A549 (cell line): ENCODE measurements at regions not wholly inside any gene's neighbourhood (a gene's known extent, or its start where the extent isn't known, plus 50 kb on each side); places are given as distances from the start of the nearest gene placed in this dataset.

Experiments used
- ATAC-seq, 2 experiments: fragments of 200-7000 bp in 1 of 2; fragments of >200 bp in 1 of 2; cut with Nextera tagmentation in 1 of 2; cut with Tn5 transposase in 1 of 2; 3 replicates each; pipeline versions ENCODE4 v1.8.0 to v1.9.1; 2018 to 2020; ENCODE audit warnings: mild to moderate bottlenecking in 1 of 2, moderate library complexity in 1 of 2
- CTCF ChIA-PET: fragments of 300-600 bp; sonication (Branson Sonifier 250); formaldehyde crosslinking; extraction: SDS; loops from one replicate; lab custom pipeline; 2021; ENCODE audit warnings: antibody characterized with exemption, inconsistent platforms; lab: Yijun Ruan, JAX
- POLR2A ChIA-PET: fragments of 350-600 bp; formaldehyde crosslinking; extraction: SDS; loops from one replicate; lab custom pipeline; 2021; ENCODE audit warnings: antibody characterized with exemption, inconsistent platforms; lab: Yijun Ruan, JAX
- DNase-seq, 2 experiments: peaks; one replicate each; pipeline versions ENCODE4 v3.0.0 to v3.0.0-alpha.2; 2011 to 2016; ENCODE audit warnings: low read depth in 1 of 2, low spot score in 1 of 2
- FAIRE-seq: peaks from 2 replicates; lab custom pipeline; 2011; peaks lifted over from hg19 to GRCh38; lab: Jason Lieb, UNC
- H3K27ac ChIP-seq, 2 experiments: fragments of >200 bp; sonication (Bioruptor Twin); formaldehyde crosslinking; 3 replicates each; pipeline ENCODE4 v1.5.1; 2016 to 2017
- H3K4me1 ChIP-seq: fragments of >200 bp; sonication (Bioruptor Twin); formaldehyde crosslinking; 3 replicates; pipeline ENCODE4 v1.6.1; 2016
- H3K4me2 ChIP-seq: fragments of >200 bp; sonication (Bioruptor Twin); formaldehyde crosslinking; 3 replicates; pipeline ENCODE4 v1.6.1; 2016
- H3K4me3 ChIP-seq: fragments of >200 bp; sonication (Bioruptor Twin); formaldehyde crosslinking; 3 replicates; pipeline ENCODE4 v1.5.1; 2016
- H3K9me3 ChIP-seq: fragments of >200 bp; sonication (Bioruptor Twin); formaldehyde crosslinking; 3 replicates; pipeline ENCODE4 v1.6.1; 2016
- BHLHE40 ChIP-seq: IDR thresholded peaks from 2 replicates; pipeline ENCODE4 v1.6.1; 2012; ENCODE audit warnings: low read depth, low read length, inconsistent platforms
- CHD2 ChIP-seq: fragments of 150-350 bp; IDR thresholded peaks from 2 replicates; pipeline ENCODE4 v1.6.1; 2014; ENCODE audit warnings: low read length; ENCODE audit not compliant: partially characterized antibody
- CHD4 ChIP-seq: fragments of 200-600 bp; sonication (generic); IDR thresholded peaks from 2 replicates; pipeline ENCODE4 v1.6.1; 2016; ENCODE audit warnings: antibody characterized with exemption, mild to moderate bottlenecking, borderline replicate concordance
- ESRRA ChIP-seq: fragments of 150-350 bp; IDR thresholded peaks from 2 replicates; pipeline ENCODE4 v1.6.1; 2014; ENCODE audit warnings: mild to moderate bottlenecking, low read length, borderline replicate concordance
- FOSL2 ChIP-seq, 2 experiments: fragments of 450-650 bp in 1 of 2; fragments of >200 bp in 1 of 2; sonication (Bioruptor Twin) in 1 of 2; formaldehyde crosslinking; IDR thresholded peaks; 2 replicates each; pipeline versions ENCODE4 v1.5.0 to v1.6.1; 2016 to 2020; ENCODE audit warnings: mild to moderate bottlenecking in 1 of 2, moderate library complexity in 1 of 2
- HOXB13 ChIP-seq: fragments of 250-450 bp; sonication (Bioruptor Pico); IDR thresholded peaks from 2 replicates; pipeline ENCODE4 v1.5.0; 2020; ENCODE audit warnings: low read depth, mild to moderate bottlenecking, moderate library complexity
- JUN ChIP-seq, 2 experiments: fragments of >200 bp; sonication (Bioruptor Twin); formaldehyde crosslinking; IDR thresholded peaks; 2 replicates in 1 of 2; 3 replicates in 1 of 2; pipeline ENCODE4 v1.6.1; 2016 to 2017
- NR3C1 ChIP-seq: fragments of >200 bp; sonication (Bioruptor Twin); formaldehyde crosslinking; IDR thresholded peaks from 3 replicates; pipeline ENCODE4 v1.6.1; 2017
- PHF8 ChIP-seq: fragments of 200-600 bp; sonication (generic); IDR thresholded peaks from 2 replicates; pipeline ENCODE4 v1.6.1; 2016; ENCODE audit warnings: low read depth, mild to moderate bottlenecking, antibody characterized with exemption, moderate library complexity, borderline replicate concordance
- POLR2A ChIP-seq: IDR thresholded peaks from 2 replicates; pipeline ENCODE4 v1.6.1; 2012; ENCODE audit warnings: mild to moderate bottlenecking, low read length
- RARB ChIP-seq: fragments of 250-450 bp; sonication (Bioruptor Pico); IDR thresholded peaks from 2 replicates; pipeline ENCODE4 v1.8.0; 2021; ENCODE audit warnings: mild to moderate bottlenecking, moderate library complexity
- RNF2 ChIP-seq: fragments of 200-600 bp; sonication (generic); IDR thresholded peaks from 2 replicates; pipeline ENCODE4 v1.6.1; 2016; ENCODE audit warnings: low read depth, mild to moderate bottlenecking, antibody characterized with exemption, moderate library complexity, borderline replicate concordance
- TFCP2L1 ChIP-seq: fragments of 250-450 bp; sonication (Bioruptor Pico); IDR thresholded peaks from 2 replicates; pipeline ENCODE4 v1.5.0; 2021; ENCODE audit warnings: mild to moderate bottlenecking
- ZFP36 ChIP-seq: fragments of 450-650 bp; IDR thresholded peaks from 2 replicates; pipeline ENCODE4 v1.6.1; 2014; ENCODE audit warnings: borderline replicate concordance; ENCODE audit not compliant: partially characterized antibody
- WGBS: methylation state at CpG from one replicate; pipeline ENCODE4 v1.1.6; 2017; ENCODE audit errors: missing lambda C conversion rate; 5-methylcytosine and 5-hydroxymethylcytosine counted together
- TF ChIP-seq, protein P1 (sequence below): fragments of >200 bp; sonication (Bioruptor Twin); formaldehyde crosslinking; IDR thresholded peaks from 2 replicates; pipeline ENCODE4 v1.6.1; 2016
- TF ChIP-seq, protein P2 (sequence below): fragments of >200 bp; sonication (Bioruptor Twin); formaldehyde crosslinking; IDR thresholded peaks from 3 replicates; pipeline ENCODE4 v1.6.1; 2016
- TF ChIP-seq, protein P3 (sequence below): fragments of 250-450 bp; sonication (Bioruptor Pico); IDR thresholded peaks from 2 replicates; pipeline ENCODE4 v1.5.0; 2020; ENCODE audit warnings: low read depth, mild to moderate bottlenecking, moderate library complexity
- TF ChIP-seq, protein P4 (sequence below): IDR thresholded peaks from 2 replicates; pipeline ENCODE4 v1.6.1; 2012
- TF ChIP-seq, protein P5 (sequence below): fragments of >200 bp; sonication (Bioruptor Twin); formaldehyde crosslinking; IDR thresholded peaks from 3 replicates; pipeline ENCODE4 v1.5.1; 2016
- TF ChIP-seq, protein P6 (sequence below): fragments of 200-600 bp; sonication (generic); IDR thresholded peaks from 2 replicates; pipeline ENCODE4 v1.6.1; 2016; ENCODE audit warnings: antibody characterized with exemption, mild to moderate bottlenecking, moderate library complexity

DNA sequence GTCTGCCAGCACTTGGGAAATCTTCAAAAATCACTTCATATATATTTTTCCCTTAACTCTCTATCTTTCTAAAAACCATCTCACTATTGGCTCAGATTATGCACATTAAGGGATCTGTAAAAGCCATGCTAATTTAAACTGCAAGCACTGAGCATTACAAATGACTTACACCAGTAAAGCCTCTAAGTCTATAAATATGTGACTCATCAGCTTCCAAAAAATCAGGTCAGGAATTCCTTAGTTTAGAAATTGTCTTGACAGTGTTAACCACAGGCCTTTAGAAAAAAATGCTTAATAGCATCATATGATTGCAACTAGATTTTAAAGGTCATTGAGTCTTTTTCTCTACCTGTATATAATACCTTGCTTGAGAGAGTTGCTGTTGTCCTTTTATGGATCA lies 1113.6 kb upstream of the PIK3C3 start:
- FAIRE-seq (no peak), DNase-seq (no peak), ATAC-seq (no peak)
- no peak overlapping the region for H3K4me2 ChIP-seq
- H3K9me3 ChIP-seq, result no peaks in the 10 kb centered on the region
- H3K4me1 ChIP-seq, result no peaks in the 10 kb centered on the region
- CTCF ChIA-PET, result no interaction called here
- H3K4me3 ChIP-seq, result no peak overlapping the region
- POLR2A ChIA-PET, result no interaction called here
- no peak overlapping the region for H3K27ac ChIP-seq
- no peak for TF ChIP-seq ESRRA
- TF ChIP-seq, protein P1, sequence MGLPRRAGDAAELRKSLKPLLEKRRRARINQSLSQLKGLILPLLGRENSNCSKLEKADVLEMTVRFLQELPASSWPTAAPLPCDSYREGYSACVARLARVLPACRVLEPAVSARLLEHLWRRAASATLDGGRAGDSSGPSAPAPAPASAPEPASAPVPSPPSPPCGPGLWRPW, result no peak
- TF ChIP-seq, protein P2, sequence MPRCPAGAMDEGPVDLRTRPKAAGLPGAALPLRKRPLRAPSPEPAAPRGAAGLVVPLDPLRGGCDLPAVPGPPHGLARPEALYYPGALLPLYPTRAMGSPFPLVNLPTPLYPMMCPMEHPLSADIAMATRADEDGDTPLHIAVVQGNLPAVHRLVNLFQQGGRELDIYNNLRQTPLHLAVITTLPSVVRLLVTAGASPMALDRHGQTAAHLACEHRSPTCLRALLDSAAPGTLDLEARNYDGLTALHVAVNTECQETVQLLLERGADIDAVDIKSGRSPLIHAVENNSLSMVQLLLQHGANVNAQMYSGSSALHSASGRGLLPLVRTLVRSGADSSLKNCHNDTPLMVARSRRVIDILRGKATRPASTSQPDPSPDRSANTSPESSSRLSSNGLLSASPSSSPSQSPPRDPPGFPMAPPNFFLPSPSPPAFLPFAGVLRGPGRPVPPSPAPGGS, result no peak
- no peak for TF ChIP-seq CHD4
- TF ChIP-seq PHF8, result no peak
- no peak for TF ChIP-seq HOXB13 (CRISPR knock-in tag)
- TF ChIP-seq, protein P3, sequence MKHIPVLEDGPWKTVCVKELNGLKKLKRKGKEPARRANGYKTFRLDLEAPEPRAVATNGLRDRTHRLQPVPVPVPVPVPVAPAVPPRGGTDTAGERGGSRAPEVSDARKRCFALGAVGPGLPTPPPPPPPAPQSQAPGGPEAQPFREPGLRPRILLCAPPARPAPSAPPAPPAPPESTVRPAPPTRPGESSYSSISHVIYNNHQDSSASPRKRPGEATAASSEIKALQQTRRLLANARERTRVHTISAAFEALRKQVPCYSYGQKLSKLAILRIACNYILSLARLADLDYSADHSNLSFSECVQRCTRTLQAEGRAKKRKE (CRISPR knock-in tag), result no peak

DNA sequence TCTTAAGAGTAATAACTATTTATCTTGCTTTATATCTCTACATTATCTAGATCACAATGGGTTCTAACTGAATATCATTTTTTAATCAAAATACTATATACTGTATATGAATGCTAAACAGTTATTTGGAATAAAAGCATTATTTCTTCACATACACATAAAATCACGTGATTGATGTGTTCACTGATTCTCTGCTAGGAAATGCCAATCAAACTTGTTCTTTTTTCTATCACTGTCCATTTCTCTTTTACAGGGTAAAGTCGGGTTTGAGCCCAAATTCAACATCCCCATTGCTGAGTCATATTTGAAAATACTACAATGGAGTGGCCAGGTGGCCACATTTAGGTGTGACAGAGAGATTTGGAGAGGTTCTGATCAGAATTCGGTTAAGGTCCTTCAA lies 1114.0 kb upstream of the PIK3C3 start:
- WGBS, result 5% methylated on average over 3 of the region's 3 CpGs
- CTCF ChIA-PET, result interaction anchor here (0.6 kb wide), 1 partner anchor 13 kb away, joined by 3 read pairs; no protein-coding TSS in a partner anchor
- no peak for FAIRE-seq

More for the DNA sequence above, 1114.0 kb upstream of the PIK3C3 start:
- Histone ChIP-seq H3K27ac (no peak overlapping the region), H3K4me3 (no peak overlapping the region), H3K4me1 (no peaks in the 10 kb centered on the region), H3K4me2 (no peak overlapping the region), H3K9me3 (no peaks in the 10 kb centered on the region)
- POLR2A ChIA-PET, result no interaction called here
- no peak for DNase-seq
- ATAC-seq, result no peak
- no peak for TF ChIP-seq POLR2A
- no peak for TF ChIP-seq RARB (CRISPR knock-in tag)
- no peak for TF ChIP-seq TFCP2L1 (CRISPR knock-in tag)
- no peak for TF ChIP-seq RNF2
- TF ChIP-seq, protein P4, sequence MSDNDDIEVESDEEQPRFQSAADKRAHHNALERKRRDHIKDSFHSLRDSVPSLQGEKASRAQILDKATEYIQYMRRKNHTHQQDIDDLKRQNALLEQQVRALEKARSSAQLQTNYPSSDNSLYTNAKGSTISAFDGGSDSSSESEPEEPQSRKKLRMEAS, result no peak
- no peak for TF ChIP-seq ZFP36
- no peak for TF ChIP-seq NR3C1
- no peak for TF ChIP-seq FOSL2 (IDR thresholded peaks at IDR 0.05)
- no peak for TF ChIP-seq FOSL2 (CRISPR knock-in tag; IDR thresholded peaks at IDR 0.05)
- TF ChIP-seq, protein P5, sequence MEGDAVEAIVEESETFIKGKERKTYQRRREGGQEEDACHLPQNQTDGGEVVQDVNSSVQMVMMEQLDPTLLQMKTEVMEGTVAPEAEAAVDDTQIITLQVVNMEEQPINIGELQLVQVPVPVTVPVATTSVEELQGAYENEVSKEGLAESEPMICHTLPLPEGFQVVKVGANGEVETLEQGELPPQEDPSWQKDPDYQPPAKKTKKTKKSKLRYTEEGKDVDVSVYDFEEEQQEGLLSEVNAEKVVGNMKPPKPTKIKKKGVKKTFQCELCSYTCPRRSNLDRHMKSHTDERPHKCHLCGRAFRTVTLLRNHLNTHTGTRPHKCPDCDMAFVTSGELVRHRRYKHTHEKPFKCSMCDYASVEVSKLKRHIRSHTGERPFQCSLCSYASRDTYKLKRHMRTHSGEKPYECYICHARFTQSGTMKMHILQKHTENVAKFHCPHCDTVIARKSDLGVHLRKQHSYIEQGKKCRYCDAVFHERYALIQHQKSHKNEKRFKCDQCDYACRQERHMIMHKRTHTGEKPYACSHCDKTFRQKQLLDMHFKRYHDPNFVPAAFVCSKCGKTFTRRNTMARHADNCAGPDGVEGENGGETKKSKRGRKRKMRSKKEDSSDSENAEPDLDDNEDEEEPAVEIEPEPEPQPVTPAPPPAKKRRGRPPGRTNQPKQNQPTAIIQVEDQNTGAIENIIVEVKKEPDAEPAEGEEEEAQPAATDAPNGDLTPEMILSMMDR, result no peak
- TF ChIP-seq, protein P6, sequence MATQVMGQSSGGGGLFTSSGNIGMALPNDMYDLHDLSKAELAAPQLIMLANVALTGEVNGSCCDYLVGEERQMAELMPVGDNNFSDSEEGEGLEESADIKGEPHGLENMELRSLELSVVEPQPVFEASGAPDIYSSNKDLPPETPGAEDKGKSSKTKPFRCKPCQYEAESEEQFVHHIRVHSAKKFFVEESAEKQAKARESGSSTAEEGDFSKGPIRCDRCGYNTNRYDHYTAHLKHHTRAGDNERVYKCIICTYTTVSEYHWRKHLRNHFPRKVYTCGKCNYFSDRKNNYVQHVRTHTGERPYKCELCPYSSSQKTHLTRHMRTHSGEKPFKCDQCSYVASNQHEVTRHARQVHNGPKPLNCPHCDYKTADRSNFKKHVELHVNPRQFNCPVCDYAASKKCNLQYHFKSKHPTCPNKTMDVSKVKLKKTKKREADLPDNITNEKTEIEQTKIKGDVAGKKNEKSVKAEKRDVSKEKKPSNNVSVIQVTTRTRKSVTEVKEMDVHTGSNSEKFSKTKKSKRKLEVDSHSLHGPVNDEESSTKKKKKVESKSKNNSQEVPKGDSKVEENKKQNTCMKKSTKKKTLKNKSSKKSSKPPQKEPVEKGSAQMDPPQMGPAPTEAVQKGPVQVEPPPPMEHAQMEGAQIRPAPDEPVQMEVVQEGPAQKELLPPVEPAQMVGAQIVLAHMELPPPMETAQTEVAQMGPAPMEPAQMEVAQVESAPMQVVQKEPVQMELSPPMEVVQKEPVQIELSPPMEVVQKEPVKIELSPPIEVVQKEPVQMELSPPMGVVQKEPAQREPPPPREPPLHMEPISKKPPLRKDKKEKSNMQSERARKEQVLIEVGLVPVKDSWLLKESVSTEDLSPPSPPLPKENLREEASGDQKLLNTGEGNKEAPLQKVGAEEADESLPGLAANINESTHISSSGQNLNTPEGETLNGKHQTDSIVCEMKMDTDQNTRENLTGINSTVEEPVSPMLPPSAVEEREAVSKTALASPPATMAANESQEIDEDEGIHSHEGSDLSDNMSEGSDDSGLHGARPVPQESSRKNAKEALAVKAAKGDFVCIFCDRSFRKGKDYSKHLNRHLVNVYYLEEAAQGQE, result no peak
- TF ChIP-seq BHLHE40, result no peak
- TF ChIP-seq JUN (IDR thresholded peaks at IDR 0.05), result no peak
- TF ChIP-seq CHD2, result no peak
